Type B pancreatic cell (in vitro differentiated cells): ENCODE measurements at regions not wholly inside any gene's neighbourhood (a gene's known extent, or its start where the extent isn't known, plus 50 kb on each side); places are given as distances from the start of the nearest gene placed in this dataset.

Experiments used
- DNase-seq: peaks from one replicate; pipeline ENCODE4 v3.0.0; 2021; ENCODE audit warnings: mixed read lengths; ENCODE audit not compliant: unreplicated experiment; ENCODE audit errors: extremely low spot score
- H3K27ac Mint-ChIP-seq: 2 replicates; pipeline ENCODE4 v1.8.0; 2021; ENCODE audit warnings: mild to moderate bottlenecking, mixed read lengths
- H3K27me3 Mint-ChIP-seq: 2 replicates; pipeline ENCODE4 v1.8.0; 2021; ENCODE audit warnings: mixed read lengths
- H3K36me3 Mint-ChIP-seq: 2 replicates; pipeline ENCODE4 v1.8.0; 2021; ENCODE audit warnings: mixed read lengths
- H3K4me1 Mint-ChIP-seq: one replicate; pipeline ENCODE4 v1.8.0; 2021; ENCODE audit warnings: mixed read lengths; ENCODE audit not compliant: unreplicated experiment
- H3K4me3 Mint-ChIP-seq: 2 replicates; pipeline ENCODE4 v1.8.0; 2021; ENCODE audit warnings: mild to moderate bottlenecking, mixed read lengths
- H3K9me3 Mint-ChIP-seq: 2 replicates; pipeline ENCODE4 v1.8.0; 2021; ENCODE audit warnings: mixed read lengths
- TF ChIP-seq, protein P1 (sequence below): fragments of 200-600 bp; sonication (generic); conservative IDR thresholded peaks from 2 replicates; pipeline ENCODE4 v1.5.0; 2021; ENCODE audit warnings: antibody characterized with exemption, mild to moderate bottlenecking

DNA sequence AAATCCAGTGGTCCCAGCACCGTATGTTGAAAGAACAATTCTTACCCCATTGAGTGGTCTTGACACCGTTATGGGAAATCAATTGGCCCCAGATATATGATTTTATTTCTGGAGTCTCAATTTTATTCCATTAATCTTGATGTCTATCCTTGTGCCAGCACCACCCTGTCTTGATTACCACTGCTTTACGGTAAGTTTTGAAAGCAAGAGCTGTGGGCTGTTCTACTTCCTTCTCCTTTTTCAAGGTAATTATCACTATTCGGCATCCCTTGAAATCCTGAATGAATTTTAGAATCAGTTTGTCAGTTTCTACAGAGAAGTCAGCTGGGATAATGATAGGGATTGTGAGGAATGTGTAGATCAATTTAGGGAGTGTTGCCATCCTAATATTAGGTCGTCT lies 160.8 kb upstream of the SFSWAP start:
- no peak for DNase-seq
- TF ChIP-seq, protein P1, sequence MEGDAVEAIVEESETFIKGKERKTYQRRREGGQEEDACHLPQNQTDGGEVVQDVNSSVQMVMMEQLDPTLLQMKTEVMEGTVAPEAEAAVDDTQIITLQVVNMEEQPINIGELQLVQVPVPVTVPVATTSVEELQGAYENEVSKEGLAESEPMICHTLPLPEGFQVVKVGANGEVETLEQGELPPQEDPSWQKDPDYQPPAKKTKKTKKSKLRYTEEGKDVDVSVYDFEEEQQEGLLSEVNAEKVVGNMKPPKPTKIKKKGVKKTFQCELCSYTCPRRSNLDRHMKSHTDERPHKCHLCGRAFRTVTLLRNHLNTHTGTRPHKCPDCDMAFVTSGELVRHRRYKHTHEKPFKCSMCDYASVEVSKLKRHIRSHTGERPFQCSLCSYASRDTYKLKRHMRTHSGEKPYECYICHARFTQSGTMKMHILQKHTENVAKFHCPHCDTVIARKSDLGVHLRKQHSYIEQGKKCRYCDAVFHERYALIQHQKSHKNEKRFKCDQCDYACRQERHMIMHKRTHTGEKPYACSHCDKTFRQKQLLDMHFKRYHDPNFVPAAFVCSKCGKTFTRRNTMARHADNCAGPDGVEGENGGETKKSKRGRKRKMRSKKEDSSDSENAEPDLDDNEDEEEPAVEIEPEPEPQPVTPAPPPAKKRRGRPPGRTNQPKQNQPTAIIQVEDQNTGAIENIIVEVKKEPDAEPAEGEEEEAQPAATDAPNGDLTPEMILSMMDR: no peak

DNA sequence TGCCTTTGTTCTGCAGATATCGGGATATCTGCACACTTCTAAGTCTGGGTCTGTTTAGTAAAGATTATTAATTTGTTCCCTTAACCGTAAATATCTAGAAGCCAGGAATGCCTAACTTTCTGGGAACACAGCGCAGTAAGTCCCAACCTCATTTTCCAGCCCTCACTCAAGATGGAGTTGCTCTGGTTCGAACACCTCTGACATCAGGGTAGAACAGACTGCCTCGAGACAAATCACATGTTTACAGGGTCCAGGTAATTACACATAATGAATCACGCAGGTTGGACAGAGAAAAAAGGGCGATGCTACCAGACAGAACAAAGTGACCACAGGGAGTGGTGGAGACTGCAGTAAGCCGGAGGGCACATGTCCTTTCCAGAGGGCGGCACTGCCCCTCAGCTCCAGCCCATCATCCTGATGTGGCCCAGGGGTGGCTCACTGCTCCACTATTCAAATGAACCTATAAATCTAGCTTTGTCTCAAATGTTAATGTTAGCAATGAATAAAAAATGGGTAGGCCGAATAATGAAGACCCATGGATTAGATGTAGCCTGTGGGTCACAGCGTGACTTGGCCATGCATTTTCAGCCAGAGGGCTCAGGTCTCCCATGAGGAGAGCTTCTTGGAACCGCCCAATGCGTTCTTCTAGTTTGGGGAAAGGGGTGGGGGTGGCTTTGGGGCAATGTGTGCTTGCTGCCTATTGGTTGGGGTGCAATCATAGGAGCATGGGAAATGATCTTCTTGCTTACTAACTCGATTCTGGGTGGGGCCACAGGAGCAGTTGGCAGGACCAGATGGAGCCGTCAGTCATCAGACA lies 159.0 kb upstream of the SFSWAP start:
- H3K9me3 Mint-ChIP-seq: no peaks in the 10 kb centered on the region

More for the DNA sequence above, 160.8 kb upstream of the SFSWAP start:
- H3K4me3 Mint-ChIP-seq: no peak overlapping the region
- H3K27me3 Mint-ChIP-seq: peaks cover 30% of the 10 kb centered on the region
- no peaks in the 10 kb centered on the region for H3K9me3 Mint-ChIP-seq
- H3K36me3 Mint-ChIP-seq: no peaks in the 10 kb centered on the region
- H3K27ac Mint-ChIP-seq: no peak overlapping the region
- no peaks in the 10 kb centered on the region for H3K4me1 Mint-ChIP-seq

DNA sequence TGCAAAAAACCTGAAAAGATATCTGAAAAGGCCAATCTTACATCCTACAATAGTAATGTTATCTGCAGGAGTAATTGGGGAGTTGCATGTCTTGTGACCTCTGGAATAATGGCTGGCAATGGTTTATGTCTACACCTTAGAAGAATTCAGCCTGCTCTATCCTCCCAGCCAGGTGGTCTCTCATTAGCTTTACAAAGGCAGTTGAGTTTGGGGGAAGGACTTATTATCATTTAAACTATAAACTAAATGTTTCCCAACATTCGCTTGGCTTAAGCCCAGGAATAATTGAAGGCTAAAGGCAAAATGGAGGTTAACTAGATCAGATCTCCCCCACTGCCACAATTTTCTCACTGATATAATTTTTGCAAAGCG lies 158.4 kb upstream of the SFSWAP start:
- peaks cover 20% of the 10 kb centered on the region for H3K27me3 Mint-ChIP-seq
- TF ChIP-seq, protein P1: no peak
- H3K4me3 Mint-ChIP-seq: no peak overlapping the region
- no peaks in the 10 kb centered on the region for H3K4me1 Mint-ChIP-seq
- no peak for DNase-seq
- no peak overlapping the region for H3K27ac Mint-ChIP-seq
- no peaks in the 10 kb centered on the region for H3K9me3 Mint-ChIP-seq
- no peaks in the 10 kb centered on the region for H3K36me3 Mint-ChIP-seq

More for the DNA sequence above, 159.0 kb upstream of the SFSWAP start:
- no peak for DNase-seq
- no peaks in the 10 kb centered on the region for H3K36me3 Mint-ChIP-seq
- no peak overlapping the region for H3K27ac Mint-ChIP-seq
- no peak overlapping the region for H3K4me3 Mint-ChIP-seq
- H3K27me3 Mint-ChIP-seq: peaks cover 20% of the 10 kb centered on the region
- TF ChIP-seq, protein P1: no peak
- no peaks in the 10 kb centered on the region for H3K4me1 Mint-ChIP-seq

DNA sequence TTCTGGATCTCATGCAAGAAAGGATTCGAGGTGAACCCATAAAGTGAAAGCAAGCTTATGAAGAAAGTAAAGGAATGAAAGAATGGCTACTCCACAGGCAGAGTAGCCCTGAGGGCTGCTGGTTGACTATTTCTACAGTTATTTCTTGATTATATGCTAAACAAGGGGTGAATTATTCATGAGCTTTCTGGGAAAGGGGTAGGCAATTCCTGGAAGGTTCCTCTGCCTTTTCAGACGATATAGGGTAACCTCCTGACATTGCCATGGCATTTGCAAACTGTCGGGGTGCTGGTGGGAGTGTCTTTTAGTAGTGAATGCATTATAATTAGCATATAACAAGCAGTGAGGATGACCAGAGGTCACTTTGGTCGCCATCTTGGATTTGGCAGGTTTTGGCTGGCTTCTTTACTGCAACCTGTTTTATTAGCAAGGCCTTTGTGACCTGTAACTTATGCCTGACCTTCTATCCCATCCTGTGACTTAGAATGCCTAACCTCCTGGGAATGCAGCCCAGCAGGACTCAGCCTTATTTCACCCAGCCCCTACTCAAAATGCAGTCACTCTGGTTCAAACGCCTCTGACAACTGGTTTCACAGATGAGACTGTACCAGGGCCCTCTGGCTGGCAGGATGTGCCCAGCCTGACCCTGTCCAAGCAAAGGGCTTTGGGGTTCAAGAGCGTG lies 157.7 kb upstream of the SFSWAP start:
- Mint-ChIP-seq H3K27me3 (peaks cover 22% of the 10 kb centered on the region), H3K9me3 (no peaks in the 10 kb centered on the region), H3K27ac (no peak overlapping the region), H3K4me3 (no peak overlapping the region), H3K4me1 (no peaks in the 10 kb centered on the region), H3K36me3 (no peaks in the 10 kb centered on the region)
- no peak for DNase-seq
- TF ChIP-seq, protein P1: no peak

DNA sequence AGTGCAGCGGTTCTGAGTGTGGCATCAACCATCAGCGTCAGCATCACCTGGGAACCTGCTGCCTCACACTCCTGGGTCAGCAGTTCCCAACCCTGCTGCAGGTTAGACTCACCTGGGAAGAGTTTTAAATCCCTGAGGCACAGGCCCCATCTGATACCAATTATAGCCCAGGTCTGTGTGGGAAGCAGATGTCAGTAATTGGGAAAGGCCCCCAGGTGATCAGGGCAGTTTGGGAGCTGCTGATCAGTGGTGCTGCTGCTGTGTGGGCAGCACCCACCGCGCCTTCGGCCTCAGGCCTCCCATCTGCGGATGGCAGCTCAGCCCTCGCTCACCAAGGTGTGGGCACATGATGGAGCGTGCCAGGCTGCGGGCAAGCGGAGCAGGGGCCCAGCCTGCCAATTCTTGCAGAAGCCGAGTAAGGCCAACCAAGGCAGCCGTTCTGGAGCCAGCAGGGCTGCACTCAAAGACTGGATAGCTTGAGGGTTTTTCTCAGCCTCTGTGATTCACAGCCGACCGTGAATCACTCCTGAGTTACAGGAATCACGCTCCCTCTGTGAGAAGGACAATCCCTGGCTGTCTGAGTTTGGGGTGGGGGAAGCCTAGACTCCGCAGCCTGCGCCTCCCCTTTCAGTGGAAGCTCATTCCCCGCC lies 155.6 kb upstream of the SFSWAP start:
- H3K4me1 Mint-ChIP-seq: no peaks in the 10 kb centered on the region
- TF ChIP-seq, protein P1: no peak
- H3K9me3 Mint-ChIP-seq: no peaks in the 10 kb centered on the region
- DNase-seq: no peak
- H3K36me3 Mint-ChIP-seq: no peaks in the 10 kb centered on the region
- H3K27ac Mint-ChIP-seq: no peak overlapping the region
- no peak overlapping the region for H3K4me3 Mint-ChIP-seq
- peaks cover 16% of the 10 kb centered on the region for H3K27me3 Mint-ChIP-seq
